Activated CD4-positive, alpha-beta T cell treated with anti-CD3 and anti-CD28 coated beads, Interleukin-2, amount 10 ng/mL, durations not matched to agents 24 days and 14 days (primary cell): ENCODE measurements at regions not wholly inside any gene's neighbourhood (a gene's known extent, or its start where the extent isn't known, plus 50 kb on each side); places are given as distances from the start of the nearest gene placed in this dataset.
"Not testable (repeated sequence)": the region's sequence is repeated elsewhere in the genome, so short reads cannot be mapped to it uniquely, and the experiment has no call there.

Experiments
- DNase-seq: peaks from one replicate; pipeline ENCODE4 v3.0.0; 2022
- H3K27ac Mint-ChIP-seq: one replicate; pipeline ENCODE4 v1.8.0; 2022; ENCODE audit warnings: mild to moderate bottlenecking, mixed read lengths
- H3K27me3 Mint-ChIP-seq: one replicate; pipeline ENCODE4 v1.8.0; 2022; ENCODE audit warnings: mixed read lengths
- H3K36me3 Mint-ChIP-seq: one replicate; pipeline ENCODE4 v1.8.0; 2022; ENCODE audit warnings: low read depth, mild to moderate bottlenecking, mixed read lengths
- H3K4me1 Mint-ChIP-seq: one replicate; pipeline ENCODE4 v1.8.0; 2021; ENCODE audit warnings: mixed read lengths
- H3K4me3 Mint-ChIP-seq: one replicate; pipeline ENCODE4 v1.8.0; 2022; ENCODE audit warnings: mild to moderate bottlenecking, moderate library complexity, mixed read lengths
- H3K9me3 Mint-ChIP-seq: one replicate; pipeline ENCODE4 v1.8.0; 2021; ENCODE audit warnings: mixed read lengths
- intact Hi-C: fragments of 100-400 bp; cut with micrococcal nuclease; formaldehyde crosslinking; loops from one replicate; pipeline ENCODE4 v1.15.1; 2023

DNA sequence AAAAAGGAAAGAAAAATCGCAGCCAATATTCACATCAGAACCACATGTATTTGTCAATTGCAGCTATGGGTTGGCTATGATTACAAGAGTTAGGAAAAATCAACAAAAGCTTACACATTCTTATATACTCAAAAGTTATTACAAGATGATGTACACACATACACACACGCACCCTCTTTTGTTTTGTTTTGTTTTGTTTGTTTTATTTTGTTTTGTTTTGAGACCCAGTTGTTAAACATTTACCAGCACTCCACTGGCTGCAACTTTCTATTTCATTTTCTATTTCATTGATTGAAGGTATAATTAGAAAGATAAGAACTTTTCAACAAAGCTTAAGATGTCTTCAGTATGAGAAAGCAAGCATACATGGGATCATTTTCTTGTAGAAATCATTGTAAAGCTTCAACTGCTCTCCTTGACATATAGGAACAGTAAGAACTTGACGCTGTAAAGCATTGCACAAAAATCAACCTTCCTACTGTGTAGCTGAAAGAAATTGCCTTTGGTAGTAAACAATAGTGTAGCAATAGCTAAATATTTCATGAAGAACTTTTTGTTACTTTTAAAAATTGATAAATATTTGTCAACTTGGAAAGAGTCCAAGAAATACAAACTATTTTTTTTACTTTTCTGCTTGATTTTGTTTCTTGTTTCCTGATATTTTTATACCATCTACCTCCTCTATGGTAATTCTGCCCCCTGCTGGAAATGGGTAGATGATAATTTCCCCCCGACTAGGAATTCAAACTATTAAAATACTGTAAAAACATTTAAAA is 205.9 kb downstream of the MBL2 start:
- intact Hi-C loops, result no loop called here
- Mint-ChIP-seq H3K9me3 (no peaks in the 10 kb centered on the region), H3K36me3 (no peaks in the 10 kb centered on the region), H3K27ac (no peak overlapping the region), H3K27me3 (no peaks in the 10 kb centered on the region), H3K4me3 (no peak overlapping the region), H3K4me1 (no peaks in the 10 kb centered on the region)
- DNase-seq, result no peak

DNA sequence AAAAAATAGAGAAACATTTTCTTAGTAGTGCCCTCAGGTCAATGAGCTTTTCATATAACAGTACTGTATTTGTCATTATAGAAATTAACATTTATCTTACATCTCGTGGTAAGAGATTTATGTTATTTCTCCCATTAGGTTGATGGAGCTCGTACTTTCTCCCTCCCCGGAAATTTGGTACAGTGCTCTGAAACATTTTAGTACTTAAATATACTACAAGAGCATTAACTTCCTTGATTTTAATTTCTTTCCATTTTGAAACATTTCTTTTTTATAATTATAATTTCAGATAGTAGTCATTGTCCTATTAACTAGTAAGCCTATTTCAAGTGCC is 205.4 kb downstream of the MBL2 start:
- no peaks in the 10 kb centered on the region for H3K27me3 Mint-ChIP-seq
- DNase-seq, result no peak
- no peaks in the 10 kb centered on the region for H3K4me1 Mint-ChIP-seq
- intact Hi-C loops, result no loop called here
- no peak overlapping the region for H3K27ac Mint-ChIP-seq
- no peaks in the 10 kb centered on the region for H3K9me3 Mint-ChIP-seq
- H3K4me3 Mint-ChIP-seq, result no peak overlapping the region
- H3K36me3 Mint-ChIP-seq, result no peaks in the 10 kb centered on the region

DNA sequence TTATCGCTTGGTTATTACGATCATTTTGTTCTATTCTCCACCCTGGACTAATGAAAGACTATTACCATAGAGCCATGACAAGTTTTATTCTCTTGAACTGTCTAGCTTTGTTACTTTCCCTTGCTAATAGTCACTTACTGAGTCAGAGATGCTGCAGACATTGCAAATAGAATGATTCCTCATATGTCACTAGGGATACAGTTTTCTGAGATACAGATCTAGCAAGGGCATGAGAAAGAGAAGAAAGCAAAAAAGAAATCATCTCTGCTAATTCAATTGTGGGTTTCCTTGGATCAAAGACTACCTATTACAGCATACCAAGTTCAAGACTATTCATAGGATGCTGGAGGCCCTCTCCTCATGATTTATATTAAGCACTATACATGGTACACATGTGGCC is 204.3 kb downstream of the MBL2 start:
- H3K9me3 Mint-ChIP-seq, result no peaks in the 10 kb centered on the region
- intact Hi-C loops, result no loop called here
- no peaks in the 10 kb centered on the region for H3K36me3 Mint-ChIP-seq
- no peaks in the 10 kb centered on the region for H3K4me1 Mint-ChIP-seq
- no peak overlapping the region for H3K4me3 Mint-ChIP-seq
- no peaks in the 10 kb centered on the region for H3K27me3 Mint-ChIP-seq
- DNase-seq, result no peak
- H3K27ac Mint-ChIP-seq, result no peak overlapping the region

DNA sequence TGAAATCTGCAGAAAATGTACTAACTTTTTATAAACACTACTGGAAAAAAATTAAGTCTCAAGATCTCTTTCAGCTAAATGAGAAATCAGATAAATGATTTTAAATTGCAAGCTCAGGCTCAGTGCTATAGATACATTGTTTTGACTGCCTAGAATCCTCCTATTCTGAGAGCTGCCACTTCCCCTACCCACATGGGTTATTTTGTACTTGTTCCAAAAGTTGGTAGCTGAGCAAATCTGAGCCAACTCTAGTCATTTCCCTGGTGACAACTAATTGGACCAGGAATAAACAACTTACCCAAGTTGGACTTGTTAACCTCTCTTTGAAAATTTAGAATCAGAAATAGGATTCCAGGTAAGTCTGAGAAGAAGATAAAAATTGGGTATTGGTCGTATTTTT is 202.1 kb downstream of the MBL2 start:
- DNase-seq, result no peak
- Mint-ChIP-seq H3K9me3 (no peaks in the 10 kb centered on the region), H3K27me3 (no peaks in the 10 kb centered on the region), H3K4me3 (no peak overlapping the region), H3K36me3 (no peaks in the 10 kb centered on the region), H3K27ac (no peak overlapping the region), H3K4me1 (no peaks in the 10 kb centered on the region)
- intact Hi-C loops, result no loop called here

DNA sequence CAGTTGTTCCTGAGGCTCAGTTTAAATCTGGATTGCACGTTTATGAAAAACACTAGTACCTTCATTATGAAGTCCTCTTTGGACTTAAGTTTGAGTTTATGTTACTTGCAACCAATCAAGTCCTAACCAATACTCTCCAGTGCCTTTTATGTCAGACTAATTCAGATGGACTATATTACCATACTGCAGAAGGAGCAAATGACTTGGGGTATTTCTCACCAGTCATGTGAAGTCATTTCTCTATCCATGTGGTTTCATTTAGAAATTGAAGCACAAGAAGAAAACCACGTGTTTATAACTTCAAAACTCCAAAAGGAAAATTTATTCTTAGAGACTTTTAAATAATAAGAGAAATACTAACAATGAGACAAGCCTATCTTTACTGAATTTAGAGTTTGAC is 201.6 kb downstream of the MBL2 start:
- no peaks in the 10 kb centered on the region for H3K9me3 Mint-ChIP-seq
- intact Hi-C loops, result no loop called here
- no peak overlapping the region for H3K4me3 Mint-ChIP-seq
- H3K27ac Mint-ChIP-seq, result no peak overlapping the region
- H3K4me1 Mint-ChIP-seq, result no peaks in the 10 kb centered on the region
- no peak for DNase-seq
- H3K27me3 Mint-ChIP-seq, result no peaks in the 10 kb centered on the region
- H3K36me3 Mint-ChIP-seq, result no peaks in the 10 kb centered on the region

DNA sequence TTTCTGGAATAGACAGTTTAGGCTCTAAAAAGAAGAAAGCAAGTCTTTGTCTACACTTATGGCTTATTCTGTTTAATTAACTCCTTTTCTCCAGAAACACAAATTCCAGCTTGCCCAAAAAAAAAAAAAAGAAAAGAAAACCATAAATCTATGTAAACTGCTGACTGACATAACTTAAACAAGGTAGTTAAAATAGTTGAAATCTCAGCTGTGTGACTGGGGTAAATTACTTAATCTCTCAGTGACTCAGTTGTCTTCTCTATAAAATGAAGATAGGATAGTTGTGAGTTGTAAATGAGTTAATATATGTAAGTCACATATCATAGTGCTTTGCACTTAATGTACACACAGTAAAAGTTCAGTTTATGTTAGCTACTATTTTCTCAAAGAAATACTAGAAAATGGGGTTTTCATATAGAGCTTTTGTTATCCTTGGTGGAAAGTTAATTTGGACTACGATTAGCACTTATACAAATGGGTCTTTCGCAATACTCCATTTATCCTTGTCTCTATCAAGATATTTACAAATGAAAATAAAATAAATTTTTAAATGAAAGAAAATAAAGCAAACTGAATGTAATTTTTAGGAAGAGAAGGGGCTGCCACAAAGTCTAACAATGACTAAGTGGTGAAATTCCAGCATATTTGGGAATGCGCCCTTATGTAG is 200.9 kb downstream of the MBL2 start:
- Mint-ChIP-seq H3K36me3 (no peaks in the 10 kb centered on the region), H3K27me3 (no peaks in the 10 kb centered on the region), H3K27ac (no peak overlapping the region), H3K9me3 (no peaks in the 10 kb centered on the region), H3K4me1 (no peaks in the 10 kb centered on the region), H3K4me3 (no peak overlapping the region)
- no peak for DNase-seq
- intact Hi-C loops, result no loop called here

DNA sequence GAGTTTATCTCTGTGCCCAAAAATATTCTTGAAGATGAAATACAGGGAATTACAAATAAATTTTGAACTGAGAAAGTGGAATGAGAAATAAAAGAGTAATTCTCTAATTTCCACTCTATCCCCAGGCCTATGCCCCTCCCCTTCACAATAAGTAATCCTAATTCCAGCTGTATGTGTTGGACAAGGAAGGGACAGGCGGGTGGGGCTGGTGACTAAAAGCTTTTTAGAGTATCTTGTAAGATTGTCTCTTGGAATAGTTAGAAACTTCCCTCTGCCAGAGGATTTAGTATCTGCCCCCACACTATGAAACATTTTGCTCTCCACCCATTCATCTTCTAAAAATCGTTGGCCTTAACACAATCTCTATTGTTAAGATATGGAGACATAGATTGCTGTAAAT is 199.2 kb downstream of the MBL2 start:
- H3K27ac Mint-ChIP-seq, result no peak overlapping the region
- DNase-seq, result no peak
- H3K27me3 Mint-ChIP-seq, result no peaks in the 10 kb centered on the region
- H3K4me1 Mint-ChIP-seq, result no peaks in the 10 kb centered on the region
- H3K9me3 Mint-ChIP-seq, result no peaks in the 10 kb centered on the region
- intact Hi-C loops, result no loop called here
- no peak overlapping the region for H3K4me3 Mint-ChIP-seq
- no peaks in the 10 kb centered on the region for H3K36me3 Mint-ChIP-seq

DNA sequence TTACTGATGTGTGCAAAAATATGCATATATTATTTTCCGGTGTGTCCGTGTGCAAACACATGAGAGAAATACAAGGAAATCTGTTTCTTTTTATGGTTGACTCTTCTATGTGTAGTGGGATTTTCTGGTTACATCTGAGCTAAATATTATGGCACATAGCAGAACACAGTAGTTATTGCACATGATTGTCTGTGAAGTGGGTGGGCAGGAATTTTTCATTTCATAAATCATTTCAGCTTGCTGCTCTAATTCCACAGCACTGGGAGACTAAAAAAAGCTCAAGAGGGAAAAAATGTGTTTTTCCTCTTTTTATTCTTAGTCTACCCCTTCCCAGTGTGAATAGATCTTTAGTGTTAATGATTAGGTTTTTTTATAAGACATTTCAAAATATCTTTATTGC is 197.9 kb downstream of the MBL2 start:
- no peak overlapping the region for H3K4me3 Mint-ChIP-seq
- no peaks in the 10 kb centered on the region for H3K27me3 Mint-ChIP-seq
- H3K9me3 Mint-ChIP-seq, result no peaks in the 10 kb centered on the region
- no peaks in the 10 kb centered on the region for H3K36me3 Mint-ChIP-seq
- DNase-seq, result no peak
- intact Hi-C loops, result no loop called here
- no peak overlapping the region for H3K27ac Mint-ChIP-seq
- H3K4me1 Mint-ChIP-seq, result no peaks in the 10 kb centered on the region

DNA sequence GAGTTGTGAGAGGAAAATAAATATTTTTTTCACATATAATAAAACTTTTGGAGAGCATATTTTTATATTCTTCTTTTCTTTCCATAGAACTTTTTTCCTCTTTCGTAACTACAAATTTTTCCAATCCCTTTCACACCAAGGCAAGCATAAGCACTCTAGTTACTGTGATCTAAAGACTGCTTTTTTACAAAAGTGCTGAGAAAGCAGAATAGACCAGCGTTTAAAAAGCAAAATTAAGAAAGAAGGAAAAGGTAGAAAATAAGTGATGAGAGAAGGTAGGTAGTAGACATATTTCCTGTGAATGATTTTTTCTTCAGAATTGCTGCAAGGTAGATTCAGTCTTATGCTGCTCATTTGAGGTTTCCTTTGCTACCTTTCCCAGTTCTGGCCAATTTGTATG is 195.5 kb downstream of the MBL2 start:
- Mint-ChIP-seq H3K27me3 (no peaks in the 10 kb centered on the region), H3K27ac (no peak overlapping the region), H3K4me3 (no peak overlapping the region), H3K4me1 (no peaks in the 10 kb centered on the region), H3K36me3 (no peaks in the 10 kb centered on the region), H3K9me3 (no peaks in the 10 kb centered on the region)
- no peak for DNase-seq
- intact Hi-C loops, result no loop called here

DNA sequence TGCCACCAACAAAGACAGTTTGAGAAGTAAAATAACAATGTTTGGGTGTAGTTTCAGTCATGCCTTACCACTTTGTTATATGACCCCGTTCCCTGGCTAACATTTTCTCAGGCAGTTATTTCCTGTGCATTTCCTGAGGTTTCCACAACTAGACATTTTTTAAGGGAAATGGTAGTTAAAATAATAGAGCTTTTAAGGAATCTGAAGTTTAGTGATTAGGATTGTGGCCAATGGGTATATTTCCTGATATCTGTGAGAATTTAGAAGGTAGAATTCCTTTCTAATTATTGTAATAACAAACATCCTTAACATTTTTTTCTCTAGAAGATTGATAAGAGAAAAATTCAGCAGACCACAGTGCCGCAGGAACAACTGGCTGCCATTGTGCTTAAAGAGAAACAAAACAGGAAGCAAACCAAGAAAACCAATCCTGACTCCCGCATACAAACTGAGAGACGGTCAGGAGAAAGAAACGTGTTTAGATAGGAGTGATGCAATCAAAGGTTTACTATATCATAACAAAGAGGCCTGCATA is 193.6 kb downstream of the MBL2 start:
- intact Hi-C loops, result no loop called here
- Mint-ChIP-seq H3K36me3 (no peaks in the 10 kb centered on the region), H3K27me3 (no peaks in the 10 kb centered on the region), H3K9me3 (no peaks in the 10 kb centered on the region), H3K4me1 (no peaks in the 10 kb centered on the region), H3K4me3 (no peak overlapping the region), H3K27ac (no peak overlapping the region)
- DNase-seq, result no peak

DNA sequence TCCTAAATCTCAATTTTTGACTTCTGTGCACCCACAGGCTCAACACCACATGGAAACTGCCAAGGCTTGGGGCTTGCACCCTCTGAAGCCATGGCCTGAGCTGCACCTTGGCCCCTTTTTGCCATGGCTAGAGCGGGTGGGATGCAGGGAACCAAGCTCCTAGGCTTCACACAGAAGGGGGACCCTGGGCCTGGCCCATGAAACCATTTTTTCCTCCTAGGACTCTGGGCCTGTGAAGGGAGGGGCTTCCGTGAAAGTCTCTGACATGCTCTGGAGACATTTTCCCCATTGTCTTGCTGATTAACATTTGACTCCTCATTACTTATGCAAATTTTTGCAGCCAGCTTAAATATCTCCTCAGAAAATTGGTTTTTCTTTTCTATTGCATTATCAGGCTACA is 190.9 kb downstream of the MBL2 start:
- H3K9me3 Mint-ChIP-seq, intact Hi-C loops, H3K27ac Mint-ChIP-seq, H3K4me1 Mint-ChIP-seq, H3K27me3 Mint-ChIP-seq, H3K4me3 Mint-ChIP-seq, DNase-seq, H3K36me3 Mint-ChIP-seq: not testable (repeated sequence)

DNA sequence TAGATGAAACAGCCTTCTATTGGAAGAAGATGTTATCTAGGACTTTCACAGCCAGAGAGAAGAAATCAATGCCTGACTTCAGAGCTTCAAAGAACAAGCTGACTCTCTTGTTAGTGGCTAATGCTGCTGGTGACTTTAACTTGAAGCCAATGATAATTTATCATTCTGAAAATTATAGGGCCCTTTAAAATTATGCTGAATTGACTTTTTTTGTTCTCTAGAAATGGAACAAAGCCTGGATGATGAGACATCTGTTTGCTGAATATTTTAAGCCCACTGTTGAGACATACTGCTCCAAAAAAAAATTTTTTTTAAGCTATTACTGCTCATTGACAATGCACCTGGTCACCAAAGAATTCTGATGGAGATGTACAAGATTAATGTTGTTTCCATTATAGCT is 189.2 kb downstream of the MBL2 start:
- no peaks in the 10 kb centered on the region for H3K36me3 Mint-ChIP-seq
- H3K4me1 Mint-ChIP-seq, result no peaks in the 10 kb centered on the region
- H3K27ac Mint-ChIP-seq, result no peak overlapping the region
- H3K27me3 Mint-ChIP-seq, result no peaks in the 10 kb centered on the region
- intact Hi-C loops, result no loop called here
- no peak overlapping the region for H3K4me3 Mint-ChIP-seq
- no peak for DNase-seq
- peaks cover 6% of the 10 kb centered on the region for H3K9me3 Mint-ChIP-seq

DNA sequence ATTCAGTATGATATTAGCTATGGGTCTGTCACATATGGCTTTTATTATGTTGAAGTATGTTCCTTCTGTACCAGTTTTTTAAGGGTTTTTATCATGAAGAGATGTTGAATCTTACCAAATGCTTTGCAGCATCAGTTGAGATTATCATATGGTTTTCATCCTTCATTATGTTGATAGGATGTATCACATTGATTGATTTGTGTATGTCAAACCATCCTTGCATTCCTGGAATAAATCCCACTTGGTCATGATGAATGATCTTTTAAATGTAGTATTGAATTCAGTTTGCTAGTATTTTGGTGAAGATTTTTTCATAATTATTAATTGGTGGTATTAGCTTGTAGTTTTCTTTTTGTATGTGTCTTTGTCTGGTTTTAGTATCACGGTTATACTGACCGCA is 185.9 kb downstream of the MBL2 start:
- H3K27me3 Mint-ChIP-seq, result no peaks in the 10 kb centered on the region
- DNase-seq, result no peak
- intact Hi-C loops, result no loop called here
- no peak overlapping the region for H3K27ac Mint-ChIP-seq
- H3K4me3 Mint-ChIP-seq, result no peak overlapping the region
- H3K9me3 Mint-ChIP-seq, result peaks cover 15% of the 10 kb centered on the region
- H3K4me1 Mint-ChIP-seq, result no peaks in the 10 kb centered on the region
- H3K36me3 Mint-ChIP-seq, result no peaks in the 10 kb centered on the region

DNA sequence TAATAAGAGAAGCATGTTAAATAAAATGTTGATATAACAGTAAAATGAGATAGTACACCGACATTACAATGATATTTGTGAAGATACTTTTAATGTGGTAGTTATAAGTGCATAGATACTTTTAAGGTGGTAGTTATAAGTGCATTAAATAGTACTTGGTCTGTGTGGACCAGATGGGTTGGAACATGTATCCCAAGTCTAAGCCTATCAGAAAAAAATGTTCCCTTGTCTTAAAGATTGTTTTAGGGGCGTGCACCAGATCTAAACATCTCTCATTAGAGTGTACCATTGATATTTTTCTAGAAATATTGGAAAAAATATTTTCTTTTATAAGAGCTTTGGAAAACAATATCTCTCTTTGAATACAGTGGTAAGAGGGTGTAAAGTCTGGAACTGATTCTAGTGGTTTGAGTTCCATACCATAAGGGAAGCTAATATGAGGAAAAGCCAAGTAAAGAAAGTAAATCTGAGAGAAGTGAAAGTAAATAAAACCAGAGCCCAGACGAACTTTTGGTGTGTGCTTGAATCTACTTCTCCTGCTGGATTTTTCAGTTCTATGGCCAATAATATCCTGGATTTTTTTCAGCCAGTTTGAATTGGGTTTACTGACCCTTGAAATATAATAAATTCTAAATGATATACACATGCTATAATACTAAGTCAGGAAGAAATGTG is 175.3 kb downstream of the MBL2 start:
- Mint-ChIP-seq H3K27me3 (no peaks in the 10 kb centered on the region), H3K36me3 (no peaks in the 10 kb centered on the region), H3K9me3 (no peaks in the 10 kb centered on the region), H3K4me3 (no peak overlapping the region), H3K4me1 (no peaks in the 10 kb centered on the region), H3K27ac (no peak overlapping the region)
- no peak for DNase-seq
- intact Hi-C loops, result no loop called here
